GM18505 (cell line): ENCODE measurements at regions not wholly inside any gene's neighbourhood (a gene's known extent, or its start where the extent isn't known, plus 50 kb on each side); places are given as distances from the start of the nearest gene placed in this dataset.

ENCODE experiments used
- ATAC-seq: cut with Tn5 transposase; IDR thresholded peaks from one replicate; pipeline ENCODE4 v1.9.1; 2021; ENCODE audit not compliant: unreplicated experiment
- POLR2A ChIP-seq: IDR thresholded peaks from 4 replicates; pipeline ENCODE4 v1.6.1; 2011; ENCODE audit warnings: borderline replicate concordance; ENCODE audit not compliant: insufficient read depth, insufficient read length; ENCODE audit errors: extremely low read depth

DNA sequence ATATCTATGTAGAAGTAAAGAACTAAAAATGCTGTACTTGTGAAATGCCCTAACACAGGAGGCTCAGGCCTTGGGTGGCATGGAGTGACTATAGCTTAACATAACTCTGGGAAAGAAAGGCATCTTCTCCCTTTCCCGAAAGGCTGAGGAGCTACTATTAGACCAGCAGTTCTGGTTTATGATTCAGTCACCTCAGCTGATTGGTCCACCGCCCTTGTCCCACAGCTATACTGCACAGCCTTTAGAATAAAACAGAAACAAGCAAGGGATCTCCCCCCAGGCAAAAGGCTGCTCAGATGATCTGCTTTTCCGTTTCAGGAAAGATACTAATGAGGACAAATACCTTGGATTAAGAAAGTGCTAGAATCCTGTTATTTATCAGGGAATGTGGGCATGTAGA is 171.3 kb downstream of the SNCA start:
- ATAC-seq = no peak
- no peak for TF ChIP-seq POLR2A

DNA sequence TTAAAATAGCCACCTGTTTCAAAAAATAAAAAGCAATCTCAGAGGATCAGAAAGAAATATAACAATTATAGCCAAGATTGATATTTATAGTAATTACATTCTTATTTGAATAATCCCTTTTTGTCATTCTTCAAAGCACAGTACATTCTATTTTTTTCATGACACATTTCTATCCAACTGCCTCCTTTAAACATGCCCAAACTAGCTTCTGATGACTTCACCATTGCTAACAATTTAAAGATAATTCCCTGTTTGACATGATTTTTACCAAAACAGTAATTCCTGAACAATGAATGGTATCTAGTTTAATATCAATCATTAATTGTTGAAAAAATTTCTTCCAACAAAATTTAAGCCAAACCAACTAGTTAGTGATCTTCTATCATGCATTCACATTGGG is 172.4 kb downstream of the SNCA start:
- no peak for ATAC-seq
- TF ChIP-seq POLR2A = no peak

DNA sequence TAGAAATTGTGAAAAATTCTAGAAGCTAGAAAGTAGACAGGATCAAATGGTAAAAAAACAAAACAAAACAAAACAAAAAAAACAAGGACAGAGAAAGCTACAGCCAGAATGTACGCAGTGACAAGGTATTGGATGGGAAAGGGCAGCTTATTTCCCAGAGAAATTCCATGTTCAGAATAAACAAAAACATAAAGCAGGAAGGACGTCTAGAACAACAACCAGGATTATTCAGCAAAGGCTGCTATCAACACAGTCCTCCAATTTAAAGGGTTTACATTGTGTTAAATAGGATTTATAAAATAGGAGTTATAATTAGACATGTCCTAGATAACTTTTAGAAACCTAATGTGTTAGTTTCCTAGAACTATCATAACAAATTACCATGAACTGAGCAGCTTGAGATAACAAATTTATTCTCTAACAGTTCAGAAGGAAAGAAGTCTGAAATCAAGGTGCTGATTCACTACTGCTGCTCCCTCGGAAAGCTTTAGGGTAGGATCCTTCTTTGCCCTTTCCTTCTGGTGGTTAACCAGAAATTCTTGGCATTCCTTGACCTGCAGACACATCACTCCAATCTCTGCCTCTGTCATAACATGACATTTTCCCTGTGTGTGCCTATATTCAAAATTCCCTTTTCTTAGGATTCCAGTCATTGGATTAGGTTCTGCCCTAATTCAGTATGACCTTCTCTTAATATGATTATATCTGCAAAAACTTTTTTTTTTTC is 175.6 kb downstream of the SNCA start:
- no peak for ATAC-seq
- TF ChIP-seq POLR2A = no peak

DNA sequence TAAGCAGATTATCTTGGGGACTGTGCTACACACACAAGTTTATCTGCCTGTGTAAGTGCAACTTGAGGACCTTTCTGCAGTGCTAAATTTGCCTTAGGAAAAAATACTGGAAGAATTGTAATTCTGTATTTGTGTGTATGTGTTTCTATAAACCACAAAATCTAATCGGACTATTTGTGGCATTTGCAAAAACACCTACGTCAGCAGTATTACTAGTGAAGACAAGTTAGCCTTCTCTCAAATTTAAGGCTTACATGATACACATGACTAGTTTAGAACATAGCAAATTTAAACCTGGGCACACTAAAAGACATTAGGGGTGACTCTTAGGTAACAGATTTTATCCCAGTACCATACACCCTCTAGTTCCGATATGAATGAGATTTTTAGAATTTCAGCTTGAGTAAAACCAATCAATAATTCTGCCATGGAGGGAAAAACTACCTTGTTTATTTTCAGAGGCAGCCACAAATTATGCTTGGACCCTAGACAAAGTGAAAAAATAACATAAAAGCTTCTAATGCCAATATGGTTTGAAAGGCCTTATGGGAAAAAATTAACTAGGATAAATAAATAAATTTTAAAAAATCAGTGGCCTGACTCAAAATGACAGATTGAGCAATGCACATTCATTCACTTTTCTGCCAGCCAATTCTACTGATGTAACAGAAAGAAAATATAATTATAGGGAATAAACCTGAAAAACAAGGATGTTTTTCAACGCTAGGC is 176.4 kb downstream of the SNCA start:
- TF ChIP-seq POLR2A = no peak
- ATAC-seq = no peak

DNA sequence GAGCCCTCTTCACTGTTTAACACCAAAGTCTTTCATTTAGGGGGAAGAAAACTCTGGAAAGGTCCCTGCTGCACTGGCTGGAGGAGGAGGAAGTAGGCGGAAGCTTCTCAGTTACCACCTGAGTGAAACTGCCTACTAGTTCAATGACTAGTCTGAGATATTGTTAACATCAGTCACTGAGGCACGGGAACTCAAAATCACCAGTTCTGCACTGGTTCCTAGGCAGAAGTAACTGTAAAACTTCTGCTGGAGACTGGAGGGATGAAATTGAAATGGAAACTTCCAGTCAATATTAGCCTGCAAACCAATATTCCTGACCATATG is 178.3 kb downstream of the SNCA start:
- TF ChIP-seq POLR2A = no peak
- ATAC-seq = peak; percentile 92

DNA sequence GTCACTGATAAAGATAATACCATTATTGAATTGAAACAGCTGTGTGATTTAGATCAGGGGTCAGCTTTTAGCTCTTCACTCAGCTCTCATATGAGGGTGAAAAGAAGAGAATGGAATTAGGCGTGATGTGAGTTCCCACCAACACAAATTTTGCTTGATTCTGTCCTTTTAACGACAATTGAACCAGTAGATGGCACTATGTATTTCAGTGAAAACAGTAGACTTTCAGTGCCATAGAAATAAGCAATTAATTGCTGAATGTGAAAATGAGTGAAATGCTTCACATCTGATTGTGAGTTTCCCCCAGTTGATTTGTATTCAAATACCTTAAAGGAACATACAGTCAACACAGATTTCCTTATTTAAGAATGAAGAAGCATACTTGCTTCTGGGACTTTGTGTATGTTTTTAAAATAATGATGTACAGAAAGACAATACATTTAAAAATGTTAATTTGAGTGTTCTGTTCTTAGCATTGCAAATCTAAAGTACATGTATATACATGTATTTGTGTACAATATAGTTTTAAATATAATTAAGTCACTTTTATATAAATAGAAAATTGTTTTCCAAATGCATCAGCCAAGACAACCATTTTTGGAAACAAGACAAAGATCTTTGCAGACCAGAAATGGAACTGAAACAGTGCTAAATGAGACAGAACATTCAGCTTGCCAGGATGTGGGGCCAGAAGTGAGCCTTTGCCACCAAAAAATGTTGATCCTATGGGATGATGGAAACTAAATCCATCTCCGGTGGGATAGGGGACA is 178.8 kb downstream of the SNCA start:
- no peak for TF ChIP-seq POLR2A
- ATAC-seq = peak; percentile 85

DNA sequence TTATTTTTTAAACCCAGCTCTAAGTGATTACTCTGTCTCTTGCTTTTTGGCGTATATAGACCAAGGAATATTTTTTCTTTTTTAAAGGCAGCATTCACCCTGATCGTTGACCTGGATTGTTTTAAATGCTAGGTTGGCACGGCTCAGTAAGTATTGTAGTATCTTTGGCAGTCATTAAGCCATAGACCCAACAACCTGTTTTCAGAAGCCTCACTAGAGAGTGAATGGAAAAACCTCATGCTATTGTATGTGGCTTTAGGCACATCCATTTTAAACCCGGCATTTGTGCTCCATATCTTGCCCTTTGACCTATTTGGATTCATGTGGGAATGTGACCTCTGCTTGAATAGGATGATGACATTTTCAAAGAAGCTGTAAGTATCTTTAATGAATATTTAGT is 183.9 kb downstream of the SNCA start:
- TF ChIP-seq POLR2A = no peak
- ATAC-seq = no peak

DNA sequence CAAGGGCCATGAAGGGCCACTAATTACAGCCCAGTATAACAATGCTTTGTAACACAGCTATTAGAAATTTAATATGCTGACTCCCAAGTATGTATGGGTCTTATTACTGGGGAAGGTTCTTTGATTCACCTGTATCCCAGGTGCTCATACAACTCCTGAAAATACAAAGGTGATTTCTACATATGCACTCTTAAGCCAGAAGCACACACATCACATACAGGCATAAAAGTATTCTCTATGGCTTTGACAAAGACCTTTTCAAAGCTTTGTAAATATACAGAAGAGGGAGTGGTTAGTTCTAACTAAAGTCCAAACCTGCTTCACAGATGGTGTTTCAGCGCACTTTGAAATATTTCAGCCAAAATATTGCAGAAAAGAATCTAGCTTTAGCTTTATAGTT is 191.5 kb downstream of the SNCA start:
- no peak for TF ChIP-seq POLR2A

DNA sequence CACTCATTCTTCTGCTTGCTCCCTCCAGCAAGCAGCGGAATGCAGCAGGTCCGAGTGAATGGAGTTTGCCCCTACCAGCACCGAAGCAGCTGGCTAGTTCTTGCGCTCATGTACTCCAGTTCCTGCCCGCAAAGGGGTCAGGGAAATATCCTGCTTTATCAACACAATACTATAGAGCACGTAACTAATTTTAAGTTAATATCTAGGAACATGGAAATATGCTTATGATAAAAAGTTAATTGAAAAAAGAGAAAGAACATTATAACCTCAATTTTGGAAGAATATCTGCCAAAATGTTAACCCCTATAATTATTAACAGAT is 195.6 kb downstream of the SNCA start:
- TF ChIP-seq POLR2A = no peak
- ATAC-seq = no peak

More for the DNA sequence above, 191.5 kb downstream of the SNCA start:
- no peak for ATAC-seq

DNA sequence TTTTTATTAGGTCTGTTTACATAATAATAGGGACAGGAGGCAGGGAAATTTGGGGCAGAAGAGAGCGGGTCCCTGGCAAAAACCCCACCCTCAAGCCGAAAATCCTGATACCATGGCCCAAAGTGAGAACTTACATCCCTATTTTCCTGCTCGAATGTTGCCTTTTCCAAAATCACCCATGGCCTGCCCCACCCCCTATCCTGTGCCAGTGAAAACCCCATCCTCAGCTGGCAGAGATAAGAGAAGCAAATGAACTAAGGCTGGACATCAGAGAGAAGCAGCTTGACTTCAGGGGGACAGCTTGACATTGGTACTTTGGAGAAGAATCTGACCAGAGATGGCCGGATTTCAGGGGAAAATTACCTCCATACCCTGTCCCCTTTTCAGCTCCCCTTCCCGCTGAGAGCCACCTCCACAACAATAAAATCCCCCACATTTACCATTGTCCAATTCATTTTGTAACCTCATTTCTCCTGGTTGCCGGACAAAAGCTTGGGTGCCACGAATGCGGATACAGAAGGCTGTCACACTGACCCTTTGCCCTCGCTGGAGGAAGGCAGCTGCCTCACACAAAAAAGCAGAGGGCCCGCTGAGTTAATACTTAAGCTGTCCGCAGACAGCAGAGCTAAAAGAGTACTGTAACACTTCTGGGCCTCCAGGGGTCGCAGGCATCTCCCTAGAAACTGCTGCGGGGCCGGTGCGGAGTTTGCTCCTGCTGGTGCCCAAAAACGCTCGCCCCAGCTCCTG is 196.2 kb downstream of the SNCA start:
- ATAC-seq = no peak
- TF ChIP-seq POLR2A = no peak

DNA sequence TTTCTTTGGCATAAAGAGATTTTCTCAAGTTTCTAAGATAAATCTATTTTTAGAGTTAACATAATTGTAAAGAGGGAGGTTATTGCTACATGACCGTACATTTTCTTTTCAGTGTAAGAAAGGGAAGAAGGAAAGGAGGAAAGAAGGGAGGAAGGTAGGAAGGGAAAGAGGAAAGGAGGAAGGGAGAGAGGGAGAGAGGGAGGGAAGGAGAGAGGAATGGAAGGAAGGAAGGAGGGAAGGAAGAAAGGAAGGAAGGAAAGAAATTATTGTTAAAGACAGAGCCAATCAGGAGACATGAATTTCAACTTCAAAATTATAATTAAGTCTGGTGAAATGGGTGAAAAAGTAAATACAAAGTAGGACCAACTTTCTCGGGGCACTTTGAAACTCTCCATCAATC is 197.6 kb downstream of the SNCA start:
- no peak for TF ChIP-seq POLR2A
- no peak for ATAC-seq

DNA sequence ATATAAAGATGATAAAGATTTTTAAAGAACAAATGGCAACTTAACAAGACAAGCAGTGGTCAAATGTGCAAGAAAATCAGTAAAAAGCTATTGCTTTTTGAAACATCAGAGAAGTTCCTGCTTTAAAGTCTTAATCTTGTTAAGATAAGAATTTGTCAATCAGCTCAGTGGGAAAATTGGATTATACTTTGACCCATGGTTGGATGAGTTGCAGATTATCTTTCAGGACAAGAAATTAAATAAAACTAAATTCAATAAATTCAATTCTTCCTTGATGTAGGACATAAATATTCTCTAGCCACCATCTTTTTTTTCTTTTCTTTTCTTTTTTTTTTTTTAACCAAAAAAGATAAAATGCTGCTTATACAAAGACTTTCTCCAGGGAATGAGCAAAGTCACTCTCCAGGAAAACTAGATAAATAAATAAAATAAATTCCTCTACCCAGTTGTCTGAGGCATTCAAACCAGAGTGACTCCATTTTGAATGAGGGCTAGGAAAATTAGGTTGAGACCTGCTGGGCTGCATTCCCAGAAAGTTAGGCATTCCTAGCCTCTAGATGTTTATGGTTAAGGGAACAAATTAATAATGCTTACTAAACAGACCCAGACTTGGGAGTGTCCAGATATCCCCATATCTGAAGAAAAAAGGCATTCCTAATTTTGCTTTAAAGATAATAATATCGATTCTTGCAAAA is 211.2 kb downstream of the SNCA start:
- ATAC-seq = no peak
- no peak for TF ChIP-seq POLR2A
